Lower leg skin (tissue), 3 donors: ENCODE measurements at regions not wholly inside any gene's neighbourhood (a gene's known extent, or its start where the extent isn't known, plus 50 kb on each side); places are given as distances from the start of the nearest gene placed in this dataset.

Experiments
- CTCF ChIP-seq, 3 donors: fragments of 450-650 bp; IDR thresholded peaks; one replicate each; pipeline ENCODE4 v1.5.1; 2016; ENCODE audit warnings: antibody characterized with exemption in 3 of 3, mild to moderate bottlenecking in 3 of 3, moderate library complexity in 2 of 3
- POLR2A ChIP-seq, 2 donors: fragments of 450-650 bp; IDR thresholded peaks; one replicate each; pipeline ENCODE4 v1.6.1; 2016 to 2017; ENCODE audit warnings: antibody characterized with exemption in 2 of 2, mild to moderate bottlenecking in 1 of 2, moderate library complexity in 1 of 2

GRCh38 chr12:124486346-124486963 lies 81.0 kb downstream of the NCOR2 start:
- TF ChIP-seq CTCF (IDR thresholded peaks at IDR 0.05) (no peak), POLR2A (IDR thresholded peaks at IDR 0.05) (no peak)
